GM19193 (cell line): ENCODE measurements at regions not wholly inside any gene's neighbourhood (a gene's known extent, or its start where the extent isn't known, plus 50 kb on each side); places are given as distances from the start of the nearest gene placed in this dataset.

ENCODE experiments used
- POLR2A ChIP-seq: IDR thresholded peaks from 4 replicates; pipeline ENCODE4 v1.6.1; 2011; ENCODE audit not compliant: insufficient read depth, insufficient read length; ENCODE audit errors: extremely low read depth

DNA sequence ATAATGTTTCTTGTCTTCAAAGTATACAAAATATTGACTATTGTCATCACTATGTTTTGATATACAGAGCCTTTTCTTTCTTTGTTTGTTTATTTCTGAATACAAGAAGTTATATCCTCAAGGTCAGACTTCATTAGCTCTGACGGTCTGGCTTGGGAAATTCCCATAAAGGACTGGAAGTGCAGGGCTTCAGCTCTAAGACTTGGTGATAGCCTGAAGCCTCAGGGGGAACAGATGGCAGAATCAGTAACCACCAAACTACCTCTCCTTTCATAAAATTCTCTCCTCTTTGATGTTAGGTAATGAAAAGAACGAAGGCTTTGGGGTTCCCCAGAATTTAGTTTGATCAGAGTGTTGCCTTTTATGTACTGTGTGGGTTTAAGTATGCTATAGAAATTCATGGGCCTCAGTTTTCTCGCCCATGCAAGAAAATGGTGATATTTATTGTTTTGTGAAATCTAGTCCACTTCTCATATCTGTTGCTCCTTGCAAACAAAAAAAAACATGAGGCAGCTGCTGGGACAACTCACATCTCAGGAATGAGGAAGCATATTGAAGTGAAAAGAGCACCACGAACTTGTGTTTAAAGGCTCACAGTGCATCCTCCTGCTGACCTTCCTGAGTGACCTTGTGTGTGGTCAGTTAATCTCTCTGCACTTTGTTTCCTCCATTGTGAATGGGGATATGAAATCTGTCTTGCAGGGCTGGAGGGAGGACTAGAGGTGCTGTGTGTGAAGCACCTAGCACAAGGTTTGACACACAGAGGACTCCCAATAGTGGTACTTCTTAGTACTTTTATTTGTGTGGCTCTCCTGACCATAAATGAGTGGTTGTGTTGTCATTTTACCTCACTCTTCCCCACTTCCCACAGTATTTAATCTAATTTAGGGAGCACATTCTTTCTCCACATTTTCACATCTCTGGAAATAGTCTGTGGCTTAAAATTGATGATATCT is 569.8 kb upstream of the IL12A start:
- TF ChIP-seq POLR2A = no peak

DNA sequence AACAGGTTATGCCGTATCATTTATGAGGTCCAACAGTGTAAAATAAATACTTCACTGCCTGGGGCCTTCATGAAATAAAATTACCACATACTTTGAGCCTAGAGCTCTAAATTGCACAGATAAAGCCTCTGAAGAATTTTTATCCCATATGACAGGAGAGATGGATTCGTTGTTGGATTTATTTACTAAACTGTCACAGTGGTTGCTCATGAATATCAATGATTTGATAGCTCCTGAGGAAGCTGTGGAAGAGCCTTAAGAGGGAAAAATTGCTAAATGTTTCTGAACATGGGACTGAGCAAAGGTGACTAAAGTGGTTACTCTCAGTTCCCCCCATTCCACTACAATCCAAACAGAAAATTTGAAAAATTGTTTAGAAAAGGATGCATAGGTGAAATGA is 558.9 kb upstream of the IL12A start:
- no peak for TF ChIP-seq POLR2A

GRCh38 chr3:159432682-159433340 is 555.8 kb upstream of the IL12A start:
- no peak for TF ChIP-seq POLR2A

DNA sequence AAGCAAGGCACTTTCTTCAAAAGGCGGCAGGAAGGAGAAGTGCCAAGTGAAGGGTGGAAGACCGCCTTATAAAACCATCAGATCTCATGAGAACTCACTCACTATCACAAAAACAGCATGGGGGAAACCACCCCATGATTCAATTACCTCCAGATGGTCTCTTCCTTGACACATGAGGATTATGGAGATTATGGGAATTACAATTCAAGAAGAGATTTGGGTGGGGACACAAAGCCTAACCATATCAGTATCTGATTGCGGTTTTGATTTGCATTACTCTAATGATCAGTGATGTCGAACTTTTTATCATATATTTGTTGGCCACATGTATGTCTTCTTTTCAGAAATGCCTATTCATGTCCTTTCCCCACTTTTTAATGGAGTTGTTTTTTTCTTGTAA is 549.3 kb upstream of the IL12A start:
- no peak for TF ChIP-seq POLR2A

DNA sequence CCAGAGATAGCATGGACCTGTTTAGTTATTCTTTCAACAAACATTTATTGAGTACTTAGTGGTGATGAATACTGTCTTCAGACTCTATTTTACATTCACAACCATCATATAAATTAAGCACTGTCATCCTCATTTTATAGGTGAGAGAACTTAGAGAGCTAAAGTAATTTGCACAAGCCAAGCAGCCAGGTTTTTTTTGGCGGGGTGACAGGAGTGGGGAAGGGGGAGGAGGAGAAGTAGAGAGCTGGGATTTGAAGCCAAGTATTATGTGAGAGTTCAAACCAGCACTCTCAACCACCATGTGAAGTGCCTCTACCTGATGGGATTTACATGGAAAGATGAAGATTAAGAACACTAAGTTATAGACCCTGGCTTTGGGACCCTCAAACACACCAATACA is 547.4 kb upstream of the IL12A start:
- TF ChIP-seq POLR2A = no peak

- TF ChIP-seq POLR2A = no peak
These were observed 545.4 kb upstream of the IL12A start for GRCh38 chr3:159443266-159443665.

DNA sequence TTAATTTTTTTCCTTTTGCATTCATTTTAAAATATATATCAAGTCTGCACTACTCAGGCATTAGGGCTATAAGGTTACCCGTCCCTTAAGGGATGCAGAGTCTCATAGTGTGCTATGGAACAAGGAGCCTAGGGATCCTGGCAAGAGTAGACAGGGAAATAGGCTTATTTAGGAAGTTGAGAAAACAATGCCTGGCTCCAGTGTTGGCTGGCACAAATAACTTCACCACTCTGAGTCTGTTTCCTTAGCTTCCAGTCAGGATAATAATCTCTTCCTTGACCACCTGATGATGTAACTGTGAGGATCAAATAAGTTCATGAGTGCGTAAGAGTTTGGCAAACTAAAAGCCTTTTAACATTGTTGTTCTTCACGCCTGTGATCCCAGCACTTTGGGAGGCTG is 540.8 kb upstream of the IL12A start:
- TF ChIP-seq POLR2A = no peak

GRCh38 chr3:159448902-159449301 is 539.7 kb upstream of the IL12A start:
- TF ChIP-seq POLR2A = no peak

DNA sequence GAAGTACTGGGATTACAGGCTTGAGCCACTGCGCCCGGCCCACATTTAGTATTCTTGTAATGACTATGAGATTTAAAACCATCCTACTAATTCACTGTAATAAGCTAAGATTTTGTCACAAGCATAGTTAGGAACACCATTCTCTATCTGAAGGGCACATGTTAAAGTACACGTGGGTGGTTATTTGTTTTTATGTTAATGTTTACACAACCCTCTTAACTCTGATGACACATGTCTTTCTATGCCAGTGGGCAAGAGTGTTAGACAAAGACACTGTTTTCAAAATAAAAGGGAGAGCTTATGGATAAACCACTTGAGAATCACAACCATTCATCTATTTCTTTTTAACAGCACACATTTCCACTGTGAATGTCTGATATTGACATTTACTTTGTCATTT is 537.6 kb upstream of the IL12A start:
- no peak for TF ChIP-seq POLR2A

DNA sequence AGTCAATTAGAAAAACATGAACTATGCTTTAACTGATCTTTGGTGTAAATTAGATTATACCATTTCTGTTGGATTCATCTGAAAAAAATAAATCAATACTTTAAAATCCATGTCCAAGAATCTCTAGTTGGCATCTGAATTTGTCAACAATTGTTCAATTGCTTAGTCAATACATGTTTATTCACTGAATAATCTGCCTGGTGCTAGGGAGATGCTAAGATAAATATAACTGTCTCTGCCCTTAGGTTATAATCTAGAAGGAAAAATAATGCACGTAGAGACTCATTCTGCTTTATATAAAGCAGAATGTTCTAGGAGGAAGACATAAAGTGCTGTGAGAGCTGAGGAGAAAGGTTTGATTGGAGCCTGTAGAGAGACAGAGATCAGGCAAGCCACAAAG is 537.2 kb upstream of the IL12A start:
- TF ChIP-seq POLR2A = no peak

DNA sequence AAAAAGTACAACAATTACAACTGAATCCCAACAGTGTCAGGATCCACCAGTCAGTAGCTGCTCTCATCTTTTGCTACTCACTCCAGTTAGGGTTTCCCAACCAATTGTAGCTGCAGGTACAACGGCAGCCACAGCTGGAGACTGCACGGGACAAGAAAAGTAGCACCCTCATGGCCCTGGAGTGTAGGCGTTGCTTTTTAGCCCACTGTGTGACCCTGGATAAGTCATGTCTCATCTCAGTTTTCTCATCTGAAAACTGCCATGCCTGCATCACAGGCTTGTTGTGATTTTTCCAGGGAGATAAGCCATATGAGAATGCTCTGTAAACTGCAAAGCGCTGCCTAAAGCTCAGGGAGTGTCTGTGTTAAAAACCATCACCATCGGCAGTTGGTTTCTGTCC is 535.6 kb upstream of the IL12A start:
- no peak for TF ChIP-seq POLR2A

- TF ChIP-seq POLR2A = no peak
These were observed 534.7 kb upstream of the IL12A start for GRCh38 chr3:159453945-159454344.

DNA sequence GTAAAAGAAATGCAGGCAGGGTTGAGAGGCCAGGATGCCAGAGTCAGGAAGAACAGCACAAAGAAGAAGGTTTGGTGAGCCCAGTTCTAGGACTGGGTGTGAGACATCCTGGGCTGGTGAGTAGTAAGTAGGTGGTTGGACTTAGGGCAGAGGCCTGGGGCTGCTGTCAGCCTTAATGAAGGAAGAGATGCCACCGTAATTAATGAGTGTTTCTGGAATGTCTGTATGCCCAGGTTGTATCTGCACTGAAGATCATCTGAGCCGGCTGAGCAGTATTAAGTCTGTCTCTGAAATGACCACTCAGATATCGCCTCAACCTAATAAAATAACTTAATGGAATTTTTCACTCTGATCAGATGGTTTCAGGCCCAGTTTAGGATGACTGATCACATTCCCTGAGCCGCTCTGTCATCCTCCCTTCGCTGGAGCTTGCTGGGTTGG is 532.9 kb upstream of the IL12A start:
- no peak for TF ChIP-seq POLR2A

DNA sequence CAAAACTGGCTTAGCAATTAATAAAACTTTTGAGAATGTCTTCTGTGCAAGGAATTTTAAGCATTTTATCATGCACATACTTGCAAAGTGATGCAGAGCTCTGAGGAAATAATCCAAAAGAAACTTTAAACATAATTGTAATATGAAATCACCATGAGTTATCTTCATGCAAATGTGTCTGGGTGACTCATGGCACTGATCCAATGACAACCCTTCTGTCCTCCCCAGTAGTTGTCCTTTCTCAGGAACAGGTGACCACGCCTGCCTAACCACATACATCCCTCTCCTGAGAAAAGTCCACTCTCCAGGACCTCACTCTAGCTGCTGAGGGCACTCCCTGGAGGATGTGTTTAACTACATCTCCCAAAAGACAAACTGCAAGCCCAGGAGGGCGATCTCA is 530.6 kb upstream of the IL12A start:
- TF ChIP-seq POLR2A = no peak

- no peak for TF ChIP-seq POLR2A
These were observed 529.7 kb upstream of the IL12A start for GRCh38 chr3:159458982-159459381.

GRCh38 chr3:159472611-159473010 is 516.0 kb upstream of the IL12A start:
- TF ChIP-seq POLR2A = no peak
